A673 (cell line): ENCODE measurements at regions not wholly inside any gene's neighbourhood (a gene's known extent, or its start where the extent isn't known, plus 50 kb on each side); places are given as distances from the start of the nearest gene placed in this dataset.

ENCODE experiments used
- BruUV-seq: library from RNA; stranded (reverse); fragments of 400-500 nt; replicated peaks from 2 replicates; lab custom pipeline; 2021; lab: Mats Ljungman, UMichigan
- CTCF ChIA-PET: fragments of 300-600 bp; sonication (Branson Sonifier 250); formaldehyde crosslinking; loops from one replicate; lab custom pipeline; 2022; ENCODE audit warnings: antibody characterized with exemption; lab: Charles Lee
- POLR2A ChIA-PET: fragments of 300-600 bp; sonication (Branson Sonifier 250); formaldehyde crosslinking; loops from one replicate; lab custom pipeline; 2022; ENCODE audit warnings: antibody characterized with exemption; ENCODE audit not compliant: low non-redundant PET; lab: Charles Lee
- DNase-seq: peaks from one replicate; pipeline ENCODE4 v3.0.0-alpha.2; 2015; ENCODE audit warnings: low spot score
- H3K27ac ChIP-seq: fragments of 200-600 bp; sonication (generic); 2 replicates; pipeline ENCODE4 v1.5.1; 2016; ENCODE audit warnings: mixed run types, low read depth, mild to moderate bottlenecking, mixed read lengths, antibody characterized with exemption, low read length; ENCODE audit not compliant: poor library complexity, severe bottlenecking
- H3K27me3 ChIP-seq: fragments of 200-600 bp; sonication (generic); replicated peaks from 2 replicates; pipeline ENCODE4 v1.6.1; 2017; ENCODE audit warnings: mixed run types, low read depth, mild to moderate bottlenecking, mixed read lengths, antibody characterized with exemption, low read length; ENCODE audit not compliant: insufficient read depth, poor library complexity
- H3K36me3 ChIP-seq: fragments of 200-600 bp; sonication (generic); 2 replicates; pipeline ENCODE4 v1.6.1; 2016; ENCODE audit warnings: mixed run types, mild to moderate bottlenecking, mixed read lengths, antibody characterized with exemption, low read length; ENCODE audit not compliant: insufficient read depth, poor library complexity, severe bottlenecking
- H3K4me1 ChIP-seq: fragments of 200-600 bp; sonication (generic); 2 replicates; pipeline ENCODE4 v1.6.1; 2017; ENCODE audit warnings: mixed run types, mild to moderate bottlenecking, mixed read lengths, antibody characterized with exemption, low read length; ENCODE audit not compliant: insufficient read depth, poor library complexity, severe bottlenecking
- H3K4me3 ChIP-seq: fragments of 200-600 bp; sonication (generic); 2 replicates; pipeline ENCODE4 v1.5.1; 2016; ENCODE audit warnings: low read depth, mixed run types, mild to moderate bottlenecking, mixed read lengths, low read length; ENCODE audit not compliant: poor library complexity, severe bottlenecking
- H3K9me3 ChIP-seq: fragments of 200-600 bp; sonication (generic); 2 replicates; pipeline ENCODE4 v1.6.1; 2016; ENCODE audit warnings: mixed run types, low read depth, mild to moderate bottlenecking, mixed read lengths, antibody characterized with exemption, low read length; ENCODE audit not compliant: poor library complexity, severe bottlenecking
- EZH2 ChIP-seq: fragments of 200-600 bp; sonication (generic); IDR thresholded peaks from 2 replicates; pipeline ENCODE4 v1.6.1; 2017; ENCODE audit warnings: borderline replicate concordance, low read depth, mild to moderate bottlenecking, mixed read lengths, antibody characterized with exemption, low read length; ENCODE audit not compliant: poor library complexity, severe bottlenecking
- intact Hi-C: fragments of 100-400 bp; cut with micrococcal nuclease; formaldehyde crosslinking; loops from one replicate; pipeline ENCODE4 v1.10.0; 2022; ENCODE audit not compliant: unreplicated experiment
- TF ChIP-seq, protein P1 (sequence below): fragments of 300-800, 200-600 bp; sonication (generic); conservative IDR thresholded peaks from 2 replicates; pipeline ENCODE4 v1.5.1; 2017; ENCODE audit warnings: low read depth, mild to moderate bottlenecking, antibody characterized with exemption, low read length, moderate library complexity, mixed read lengths

DNA sequence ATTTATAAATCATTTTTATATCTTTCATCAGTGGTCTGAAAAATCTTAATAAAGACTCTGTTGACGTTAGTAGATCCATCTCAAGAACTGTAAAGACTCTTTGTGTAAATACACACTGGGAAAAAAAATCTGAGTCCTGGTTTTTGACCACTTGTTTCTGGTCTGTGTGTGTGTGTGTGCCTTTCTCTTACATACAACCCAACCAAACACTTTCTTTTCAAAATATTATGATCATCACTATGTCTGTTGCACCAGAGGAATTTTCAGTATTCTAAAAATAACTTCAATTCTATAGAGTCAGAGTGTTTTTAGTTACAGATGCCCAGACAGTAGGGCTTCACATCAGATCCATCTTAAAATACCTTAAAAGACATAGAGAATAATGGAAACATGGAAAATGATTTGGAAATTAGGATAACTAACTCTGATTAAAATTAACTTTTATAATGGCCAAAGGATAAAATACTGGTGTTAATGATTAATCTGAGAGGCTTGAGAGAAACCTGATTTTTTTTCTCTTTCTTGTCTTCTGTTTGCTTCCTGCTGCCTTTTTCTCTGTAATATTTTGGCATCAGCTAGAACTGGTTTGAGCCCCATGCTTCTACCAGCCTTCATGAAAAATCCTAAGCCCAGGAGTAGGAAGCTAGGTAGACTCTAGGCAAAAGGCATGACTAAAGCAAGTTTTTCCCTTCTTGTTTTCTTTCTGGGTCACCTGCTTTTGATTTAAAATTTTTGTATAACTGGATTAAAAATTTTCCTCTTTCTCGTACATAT lies 99.7 kb downstream of the ATXN3L start:
- POLR2A ChIA-PET: no interaction called here
- TF ChIP-seq, protein P1, sequence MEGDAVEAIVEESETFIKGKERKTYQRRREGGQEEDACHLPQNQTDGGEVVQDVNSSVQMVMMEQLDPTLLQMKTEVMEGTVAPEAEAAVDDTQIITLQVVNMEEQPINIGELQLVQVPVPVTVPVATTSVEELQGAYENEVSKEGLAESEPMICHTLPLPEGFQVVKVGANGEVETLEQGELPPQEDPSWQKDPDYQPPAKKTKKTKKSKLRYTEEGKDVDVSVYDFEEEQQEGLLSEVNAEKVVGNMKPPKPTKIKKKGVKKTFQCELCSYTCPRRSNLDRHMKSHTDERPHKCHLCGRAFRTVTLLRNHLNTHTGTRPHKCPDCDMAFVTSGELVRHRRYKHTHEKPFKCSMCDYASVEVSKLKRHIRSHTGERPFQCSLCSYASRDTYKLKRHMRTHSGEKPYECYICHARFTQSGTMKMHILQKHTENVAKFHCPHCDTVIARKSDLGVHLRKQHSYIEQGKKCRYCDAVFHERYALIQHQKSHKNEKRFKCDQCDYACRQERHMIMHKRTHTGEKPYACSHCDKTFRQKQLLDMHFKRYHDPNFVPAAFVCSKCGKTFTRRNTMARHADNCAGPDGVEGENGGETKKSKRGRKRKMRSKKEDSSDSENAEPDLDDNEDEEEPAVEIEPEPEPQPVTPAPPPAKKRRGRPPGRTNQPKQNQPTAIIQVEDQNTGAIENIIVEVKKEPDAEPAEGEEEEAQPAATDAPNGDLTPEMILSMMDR: no peak
- TF ChIP-seq EZH2: no peak
- no TSS peak for BruUV-seq
- intact Hi-C loops: loop anchor here (5.0 to 10.0 kb wide), 2 partner anchors 245 to 267 kb away; partner anchors contain the start of gene TMSB4X
- H3K36me3 ChIP-seq: no peaks in the 10 kb centered on the region
- H3K27ac ChIP-seq: no peak overlapping the region
- no peak overlapping the region for H3K4me3 ChIP-seq
- no peak for DNase-seq
- no peaks in the 10 kb centered on the region for H3K27me3 ChIP-seq
- H3K4me1 ChIP-seq: no peaks in the 10 kb centered on the region
- no peaks in the 10 kb centered on the region for H3K9me3 ChIP-seq
- CTCF ChIA-PET: interaction anchor here (0.5 kb wide), 1 partner anchor 255 kb away, joined by 7 read pairs; no protein-coding TSS in a partner anchor

DNA sequence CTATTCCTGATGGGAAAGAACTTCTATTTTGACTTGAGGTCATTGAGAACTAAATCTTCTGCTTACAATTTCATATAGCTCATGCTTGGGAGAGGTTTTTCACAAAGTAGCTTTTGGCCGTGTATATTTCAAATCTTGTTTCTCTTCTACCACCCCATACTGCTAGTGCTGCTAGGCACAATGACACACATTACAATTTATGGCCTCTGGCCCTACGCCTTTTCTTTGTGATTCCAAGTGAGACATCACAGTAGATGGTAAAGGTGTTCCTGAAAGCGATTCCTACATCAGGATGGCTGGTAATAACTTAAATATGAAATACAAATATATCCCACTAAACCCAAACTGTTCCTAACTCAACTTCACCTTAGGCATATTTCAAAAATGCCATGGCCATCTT lies 101.1 kb downstream of the ATXN3L start:
- no peak overlapping the region for H3K27ac ChIP-seq
- ChIA-PET CTCF (no interaction called here), POLR2A (no interaction called here)
- H3K9me3 ChIP-seq: no peaks in the 10 kb centered on the region
- TF ChIP-seq EZH2: no peak
- TF ChIP-seq, protein P1: no peak
- no peaks in the 10 kb centered on the region for H3K27me3 ChIP-seq
- intact Hi-C loops: no loop called here
- H3K36me3 ChIP-seq: no peaks in the 10 kb centered on the region
- DNase-seq: no peak
- no peak overlapping the region for H3K4me3 ChIP-seq
- no TSS peak for BruUV-seq
- no peaks in the 10 kb centered on the region for H3K4me1 ChIP-seq

DNA sequence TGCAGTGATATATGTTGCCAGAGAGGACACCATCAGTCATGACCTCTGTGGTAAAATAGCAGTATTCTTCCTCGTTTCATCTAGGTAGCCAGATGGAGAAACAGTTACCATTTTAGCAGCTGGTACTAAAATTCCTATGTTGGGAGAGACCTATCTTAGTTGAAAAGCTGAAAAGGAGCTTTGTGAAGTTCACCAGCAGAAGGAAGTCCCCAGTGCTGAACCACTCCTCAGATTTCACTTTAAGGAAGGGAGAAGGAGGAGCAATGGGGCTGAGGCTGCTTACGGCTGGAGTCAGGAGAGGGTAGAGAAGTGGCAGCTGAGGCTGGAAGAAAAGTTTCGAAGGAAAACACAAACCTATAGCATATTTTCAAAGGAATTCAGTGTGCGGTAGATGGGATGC lies 103.7 kb downstream of the ATXN3L start:
- ChIA-PET CTCF (no interaction called here), POLR2A (no interaction called here)
- Histone ChIP-seq H3K27me3 (no peaks in the 10 kb centered on the region), H3K9me3 (no peaks in the 10 kb centered on the region), H3K4me1 (no peaks in the 10 kb centered on the region), H3K27ac (no peak overlapping the region), H3K4me3 (no peak overlapping the region), H3K36me3 (no peaks in the 10 kb centered on the region)
- BruUV-seq: no TSS peak
- TF ChIP-seq, protein P1: no peak
- no peak for TF ChIP-seq EZH2
- DNase-seq: no peak
- intact Hi-C loops: no loop called here
